Right lobe of liver (tissue), 6 donors: ENCODE measurements at regions not wholly inside any gene's neighbourhood (a gene's known extent, or its start where the extent isn't known, plus 50 kb on each side); places are given as distances from the start of the nearest gene placed in this dataset.
A peak's percentile ranks its signal among the peaks of the same experiment; 100 is the strongest.

Experiments
- ATAC-seq, 4 donors: fragments of 200-7000 bp; cut with Tn5 transposase; one replicate each; pipeline ENCODE4 v1.9.1; 2020; ENCODE audit warnings: mild to moderate bottlenecking in 4 of 4, moderate library complexity in 4 of 4
- DNase-seq, 3 donors: peaks; one replicate each; pipeline ENCODE4 v3.0.0-alpha.2; 2020
- H3K27ac ChIP-seq, 3 donors: fragments of 200-600 bp; one replicate each; pipeline ENCODE4 v1.8.0; 2022
- H3K27me3 ChIP-seq, 2 donors: fragments of 200-600 bp; one replicate each; pipeline ENCODE4 v1.8.0; 2022
- H3K36me3 ChIP-seq, 4 donors: fragments of 200-600 bp; sonication (generic) in 1 of 4; one replicate each; pipeline versions ENCODE4 v1.5.1 to v1.8.0; 2017 to 2022; ENCODE audit warnings: control low read depth in 1 of 4
- H3K4me1 ChIP-seq, 4 donors: fragments of 200-600 bp; sonication (generic) in 1 of 4; one replicate each; pipeline versions ENCODE4 v1.5.1 to v1.8.0; 2017 to 2022; ENCODE audit warnings: control low read depth in 1 of 4
- H3K4me3 ChIP-seq, 3 donors: fragments of 200-600 bp; one replicate each; pipeline ENCODE4 v1.8.0; 2022
- H3K9me3 ChIP-seq, 4 donors: fragments of 200-600 bp; sonication (generic) in 1 of 4; one replicate each; pipeline versions ENCODE4 v1.5.1 to v1.8.0; 2017 to 2022; ENCODE audit warnings: control low read depth in 1 of 4
- POLR2A ChIP-seq: fragments of 450-650 bp; IDR thresholded peaks from one replicate; pipeline ENCODE4 v1.6.1; 2017; ENCODE audit warnings: antibody characterized with exemption, mild to moderate bottlenecking
- WGBS: methylation state at CpG from one replicate; pipeline ENCODE4 v1.1.6; 2018; ENCODE audit warnings: low coverage, low lambda C conversion rate; ENCODE audit not compliant: insufficient coverage; ENCODE audit errors: missing lambda C conversion rate; 5-methylcytosine and 5-hydroxymethylcytosine counted together
- intact Hi-C, 2 donors: fragments of 100-400 bp; cut with DNase I; formaldehyde crosslinking; loops; one replicate each; pipeline versions ENCODE4 v1.11.2 to v1.14.1; 2022
- TF ChIP-seq, protein P1 (sequence below), 4 donors: fragments of 200-600 bp in 3 of 4; fragments of 450-650 bp in 1 of 4; IDR thresholded peaks; one replicate each; pipeline versions ENCODE4 v1.5.1 to v1.8.0; 2016 to 2022; ENCODE audit warnings: antibody characterized with exemption in 4 of 4, mild to moderate bottlenecking in 2 of 4
- donor health status: DM: no; HTN: yes; CAD: no.
- donor health status: DM: no; HTN: no; CAD: no.
- donor health status: DM: no; HTN: no; CAD: no.
- donor health status: DM: no; HTN: yes; CAD: no.
- donor health status: DM: no; HTN: yes; CAD: no.

DNA sequence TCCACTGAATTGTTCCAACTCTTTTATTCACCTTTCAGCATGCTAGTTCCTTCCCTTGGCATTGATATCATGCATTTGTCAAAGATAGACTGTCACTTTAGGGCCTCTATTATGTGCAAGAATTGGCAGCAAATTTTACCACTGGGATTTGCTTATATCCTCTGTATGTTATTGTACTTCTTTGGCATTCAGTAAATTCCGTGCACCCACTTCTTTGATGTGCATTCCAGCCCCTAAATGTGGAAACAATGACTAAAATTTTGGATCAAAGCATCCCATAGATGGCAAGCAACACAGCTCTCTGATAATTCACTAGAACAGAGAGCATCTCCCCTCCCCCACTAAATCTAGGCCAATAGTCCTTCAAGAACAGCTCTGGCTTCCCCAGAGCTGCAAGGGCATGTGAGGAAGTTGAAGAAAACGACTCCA, 399.0 kb upstream of the HNRNPA3 start:
- intact Hi-C loops, result loop anchor here (10.0 kb wide), 2 partner anchors 139 to 689 kb away; partner anchors contain the start of genes HOXD8 (in 1 of the 2) and HOXD9 (in 1 of the 2)
- ATAC-seq (no peak), DNase-seq (no peak)
- 53% methylated on average over 2 of the region's 2 CpGs for WGBS
- Histone ChIP-seq H3K27me3 (no peaks in the 10 kb centered on the region), H3K4me1 (no peaks in the 10 kb centered on the region), H3K36me3 (no peaks in the 10 kb centered on the region), H3K27ac (no peak overlapping the region), H3K4me3 (no peak overlapping the region), H3K9me3 (no peaks in the 10 kb centered on the region)
- no peak for TF ChIP-seq POLR2A
- TF ChIP-seq, protein P1, sequence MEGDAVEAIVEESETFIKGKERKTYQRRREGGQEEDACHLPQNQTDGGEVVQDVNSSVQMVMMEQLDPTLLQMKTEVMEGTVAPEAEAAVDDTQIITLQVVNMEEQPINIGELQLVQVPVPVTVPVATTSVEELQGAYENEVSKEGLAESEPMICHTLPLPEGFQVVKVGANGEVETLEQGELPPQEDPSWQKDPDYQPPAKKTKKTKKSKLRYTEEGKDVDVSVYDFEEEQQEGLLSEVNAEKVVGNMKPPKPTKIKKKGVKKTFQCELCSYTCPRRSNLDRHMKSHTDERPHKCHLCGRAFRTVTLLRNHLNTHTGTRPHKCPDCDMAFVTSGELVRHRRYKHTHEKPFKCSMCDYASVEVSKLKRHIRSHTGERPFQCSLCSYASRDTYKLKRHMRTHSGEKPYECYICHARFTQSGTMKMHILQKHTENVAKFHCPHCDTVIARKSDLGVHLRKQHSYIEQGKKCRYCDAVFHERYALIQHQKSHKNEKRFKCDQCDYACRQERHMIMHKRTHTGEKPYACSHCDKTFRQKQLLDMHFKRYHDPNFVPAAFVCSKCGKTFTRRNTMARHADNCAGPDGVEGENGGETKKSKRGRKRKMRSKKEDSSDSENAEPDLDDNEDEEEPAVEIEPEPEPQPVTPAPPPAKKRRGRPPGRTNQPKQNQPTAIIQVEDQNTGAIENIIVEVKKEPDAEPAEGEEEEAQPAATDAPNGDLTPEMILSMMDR (IDR thresholded peaks at IDR 0.05), result no peak

GRCh38 chr2:176814274-176814673, 398.3 kb upstream of the HNRNPA3 start:
- DNase-seq (no peak), ATAC-seq (peak in 1 of 4 donors; percentile 78)
- intact Hi-C loops, result loop anchor here (10.0 kb wide), 2 partner anchors 139 to 689 kb away; partner anchors contain the start of genes HOXD8 (in 1 of the 2) and HOXD9 (in 1 of the 2)
- H3K4me3 ChIP-seq, result no peak overlapping the region
- TF ChIP-seq, protein P1 (IDR thresholded peaks at IDR 0.05), result no peak
- no peak for TF ChIP-seq POLR2A
- H3K4me1 ChIP-seq, result no peaks in the 10 kb centered on the region
- 10% methylated on average over 1 of the region's 1 CpG for WGBS
- no peaks in the 10 kb centered on the region for H3K27me3 ChIP-seq
- no peaks in the 10 kb centered on the region for H3K9me3 ChIP-seq
- H3K36me3 ChIP-seq, result no peaks in the 10 kb centered on the region
- H3K27ac ChIP-seq, result no peak overlapping the region

GRCh38 chr2:176814740-176815367, 397.7 kb upstream of the HNRNPA3 start:
- ATAC-seq, result peak; percentile 67 to 86 (median 71)
- Histone ChIP-seq H3K27me3 (no peaks in the 10 kb centered on the region), H3K9me3 (no peaks in the 10 kb centered on the region), H3K36me3 (no peaks in the 10 kb centered on the region), H3K4me1 (no peaks in the 10 kb centered on the region), H3K27ac (no peak overlapping the region), H3K4me3 (no peak overlapping the region)
- TF ChIP-seq POLR2A, result no peak
- TF ChIP-seq, protein P1 (IDR thresholded peaks at IDR 0.05), result peak; percentile 53 to 70 (median 66)
- 3% methylated on average over 2 of the region's 2 CpGs for WGBS
- no peak for DNase-seq
- intact Hi-C loops, result loop anchor here (10.0 kb wide), 2 partner anchors 140 to 690 kb away; partner anchors contain the start of genes HOXD8 (in 1 of the 2) and HOXD9 (in 1 of the 2)

DNA sequence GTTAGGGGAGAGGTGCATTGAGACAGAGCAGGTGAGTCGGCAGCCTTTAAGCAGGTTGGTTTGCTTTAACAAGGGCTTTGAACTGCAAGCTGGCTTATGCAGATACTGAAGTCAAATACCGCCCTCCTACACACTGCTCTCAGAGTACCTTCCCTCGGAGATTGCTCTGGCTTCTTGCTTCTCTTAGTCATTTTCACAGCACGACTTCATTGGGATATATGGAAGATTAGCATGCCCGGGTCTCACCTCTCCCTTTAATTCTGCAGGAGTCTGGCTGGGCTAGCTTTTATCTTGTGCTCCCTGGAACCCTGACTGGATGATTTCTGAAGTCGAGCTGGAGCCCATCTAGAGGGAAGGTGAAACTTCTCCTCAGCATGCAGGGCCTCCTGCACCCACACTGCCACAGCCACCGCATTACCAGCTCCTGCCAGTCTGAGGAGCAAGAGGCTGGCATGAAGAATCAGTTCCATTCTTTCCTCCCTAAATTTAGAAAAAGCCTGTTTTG, 395.5 kb upstream of the HNRNPA3 start:
- intact Hi-C loops, result loop anchor here (10.0 kb wide), 2 partner anchors 142 to 692 kb away; partner anchors contain the start of genes HOXD8 (in 1 of the 2) and HOXD9 (in 1 of the 2)
- DNase-seq (no peak), ATAC-seq (no peak)
- no peak overlapping the region for H3K4me3 ChIP-seq
- WGBS, result 76% methylated on average over 5 of the region's 7 CpGs
- no peaks in the 10 kb centered on the region for H3K4me1 ChIP-seq
- H3K36me3 ChIP-seq, result no peaks in the 10 kb centered on the region
- TF ChIP-seq POLR2A, result no peak
- TF ChIP-seq, protein P1 (IDR thresholded peaks at IDR 0.05), result no peak
- no peak overlapping the region for H3K27ac ChIP-seq
- H3K27me3 ChIP-seq, result no peaks in the 10 kb centered on the region
- H3K9me3 ChIP-seq, result no peaks in the 10 kb centered on the region
